Tibial nerve (tissue), 4 donors: ENCODE measurements at regions not wholly inside any gene's neighbourhood (a gene's known extent, or its start where the extent isn't known, plus 50 kb on each side); places are given as distances from the start of the nearest gene placed in this dataset.

Experiments
- DNase-seq, 2 donors: peaks; one replicate each; pipeline ENCODE4 v3.0.0-alpha.2; 2019; ENCODE audit warnings: low spot score in 2 of 2
- H3K27ac ChIP-seq, 4 donors: fragments of 200-600 bp; sonication (generic) in 3 of 4; one replicate each; pipeline ENCODE4 v1.5.1; 2017 to 2019; ENCODE audit warnings: mild to moderate bottlenecking in 1 of 4
- H3K27me3 ChIP-seq, 2 donors: fragments of 200-600 bp; sonication (generic) in 1 of 2; one replicate each; pipeline versions ENCODE4 v1.5.1 to v1.6.0; 2017 to 2019
- H3K36me3 ChIP-seq, 3 donors: fragments of 200-600 bp; sonication (generic); one replicate each; pipeline ENCODE4 v1.5.1; 2018 to 2019
- H3K4me1 ChIP-seq, 4 donors: fragments of 200-600 bp; sonication (generic) in 3 of 4; one replicate each; pipeline ENCODE4 v1.5.1; 2017 to 2019
- H3K4me3 ChIP-seq, 4 donors: fragments of 200-600 bp; sonication (generic) in 3 of 4; one replicate each; pipeline ENCODE4 v1.5.1; 2017 to 2019; ENCODE audit warnings: mild to moderate bottlenecking in 1 of 4, moderate library complexity in 1 of 4
- H3K9me3 ChIP-seq, 4 donors: fragments of 200-600 bp; sonication (generic) in 3 of 4; one replicate each; pipeline ENCODE4 v1.5.1; 2017 to 2019
- CTCF ChIP-seq, 5 experiments: fragments of 200-600 bp in 3 of 5; fragments of 450-650 bp in 2 of 5; sonication (generic) in 3 of 5; IDR thresholded peaks; one replicate each; pipeline ENCODE4 v1.5.1; 2016 to 2019; ENCODE audit warnings: antibody characterized with exemption in 5 of 5, mild to moderate bottlenecking in 3 of 5, moderate library complexity in 2 of 5
- EP300 ChIP-seq, 2 donors: sonication (generic); formaldehyde crosslinking; IDR thresholded peaks; one replicate each; pipeline ENCODE4 v1.6.1; 2017; ENCODE audit warnings: antibody characterized with exemption in 2 of 2, mild to moderate bottlenecking in 1 of 2
- POLR2A ChIP-seq, 2 donors: fragments of 450-650 bp; IDR thresholded peaks; one replicate each; pipeline ENCODE4 v1.6.1; 2017; ENCODE audit warnings: antibody characterized with exemption in 2 of 2, mild to moderate bottlenecking in 2 of 2, moderate library complexity in 2 of 2
- WGBS, 2 donors: methylation state at CpG; one replicate each; pipeline ENCODE4 v1.1.5; 2018; 5-methylcytosine and 5-hydroxymethylcytosine counted together

GRCh38 chr4:96126227-96126626 lies 286.3 kb downstream of the PDHA2 start:
- no peaks in the 10 kb centered on the region for H3K4me1 ChIP-seq
- WGBS, 2 donors = 93 to 96% methylated on average over 10 to 24 of the region's 24 CpGs
- H3K27me3 ChIP-seq = no peaks in the 10 kb centered on the region
- TF ChIP-seq EP300 (IDR thresholded peaks at IDR 0.05) (no peak), POLR2A (IDR thresholded peaks at IDR 0.05) (no peak), CTCF (IDR thresholded peaks at IDR 0.05) (no peak)
- no peak overlapping the region for H3K4me3 ChIP-seq
- no peak overlapping the region for H3K27ac ChIP-seq
- peaks cover 0 to 11% (median 0%) of the 10 kb centered on the region in 4 donors for H3K9me3 ChIP-seq
- no peak for DNase-seq
- no peaks in the 10 kb centered on the region for H3K36me3 ChIP-seq

GRCh38 chr4:96131186-96131585 lies 291.3 kb downstream of the PDHA2 start:
- 73 to 81% methylated on average over 1 of the region's 1 CpG for WGBS, 2 donors
- Histone ChIP-seq H3K27me3 (no peaks in the 10 kb centered on the region), H3K4me1 (no peaks in the 10 kb centered on the region), H3K4me3 (no peak overlapping the region), H3K36me3 (no peaks in the 10 kb centered on the region), H3K9me3 (peaks cover 0 to 3% (median 0%) of the 10 kb centered on the region in 4 donors), H3K27ac (no peak overlapping the region)
- no peak for DNase-seq
- TF ChIP-seq POLR2A (IDR thresholded peaks at IDR 0.05) (no peak), EP300 (IDR thresholded peaks at IDR 0.05) (no peak), CTCF (IDR thresholded peaks at IDR 0.05) (no peak)

DNA sequence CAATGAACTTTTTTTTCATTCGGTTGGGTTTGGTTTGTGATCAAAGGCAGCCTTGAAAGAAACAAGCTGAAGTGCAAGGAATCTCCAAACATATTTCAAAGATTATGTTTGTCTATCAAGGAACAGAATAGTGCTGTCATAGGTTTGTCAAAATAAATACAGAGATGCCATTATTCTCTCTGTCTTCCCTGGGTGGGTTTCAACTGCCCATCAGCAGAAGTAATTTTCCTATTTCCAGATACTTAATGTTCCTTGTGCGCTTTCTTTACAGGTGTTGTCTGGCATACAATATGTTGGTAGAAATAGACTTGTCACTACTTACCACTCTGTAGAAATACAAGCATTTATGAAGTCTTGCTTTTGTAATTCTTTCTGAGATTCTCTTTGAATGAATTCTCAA lies 294.9 kb downstream of the PDHA2 start:
- Histone ChIP-seq H3K9me3 (no peaks in the 10 kb centered on the region), H3K4me3 (no peak overlapping the region), H3K27ac (no peak overlapping the region), H3K4me1 (no peaks in the 10 kb centered on the region), H3K27me3 (no peaks in the 10 kb centered on the region), H3K36me3 (no peaks in the 10 kb centered on the region)
- DNase-seq = no peak
- TF ChIP-seq EP300 (IDR thresholded peaks at IDR 0.05) (no peak), POLR2A (IDR thresholded peaks at IDR 0.05) (no peak), CTCF (IDR thresholded peaks at IDR 0.05) (no peak)
- WGBS, 2 donors = 82 to 85% methylated on average over 2 of the region's 2 CpGs

DNA sequence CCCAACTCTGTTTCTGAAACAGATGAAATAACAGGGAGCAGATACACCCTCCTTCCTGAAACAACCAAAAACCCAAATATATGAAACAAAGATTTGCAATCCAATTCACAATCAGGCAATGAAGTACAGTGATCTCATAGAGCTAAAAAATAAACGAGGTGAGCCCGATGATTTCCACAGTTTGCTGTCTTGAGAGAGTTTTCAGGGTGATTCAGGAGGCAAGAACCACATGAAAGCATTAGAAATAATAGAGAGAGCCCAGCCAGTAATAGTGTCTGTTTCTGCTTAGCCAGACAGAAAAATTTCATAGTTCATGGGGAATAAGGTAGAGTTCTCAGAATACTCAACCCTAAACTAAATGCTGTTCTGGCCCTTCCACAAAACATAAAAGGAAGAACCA lies 296.2 kb downstream of the PDHA2 start:
- TF ChIP-seq EP300 (IDR thresholded peaks at IDR 0.05) (no peak), POLR2A (IDR thresholded peaks at IDR 0.05) (no peak), CTCF (IDR thresholded peaks at IDR 0.05) (no peak)
- DNase-seq = no peak
- WGBS, 2 donors = 60 to 67% methylated on average over 2 of the region's 2 CpGs

GRCh38 chr4:96139251-96139929 lies 299.5 kb downstream of the PDHA2 start:
- H3K36me3 ChIP-seq = no peaks in the 10 kb centered on the region
- no peak for DNase-seq
- H3K4me1 ChIP-seq = no peaks in the 10 kb centered on the region
- no peak overlapping the region for H3K27ac ChIP-seq
- H3K27me3 ChIP-seq = no peaks in the 10 kb centered on the region
- H3K4me3 ChIP-seq = no peak overlapping the region
- WGBS, 2 donors = 94 to 96% methylated on average over 14 of the region's 14 CpGs
- no peaks in the 10 kb centered on the region for H3K9me3 ChIP-seq
- TF ChIP-seq POLR2A (IDR thresholded peaks at IDR 0.05) (no peak), EP300 (IDR thresholded peaks at IDR 0.05) (no peak), CTCF (IDR thresholded peaks at IDR 0.05) (no peak)

More for the DNA sequence above, 296.2 kb downstream of the PDHA2 start:
- H3K4me1 ChIP-seq = no peaks in the 10 kb centered on the region
- H3K27ac ChIP-seq = no peak overlapping the region
- H3K36me3 ChIP-seq = no peaks in the 10 kb centered on the region
- H3K27me3 ChIP-seq = no peaks in the 10 kb centered on the region
- no peaks in the 10 kb centered on the region for H3K9me3 ChIP-seq
- H3K4me3 ChIP-seq = no peak overlapping the region
